HL-60 (cell line): ENCODE measurements at regions not wholly inside any gene's neighbourhood (a gene's known extent, or its start where the extent isn't known, plus 50 kb on each side); places are given as distances from the start of the nearest gene placed in this dataset.

Experiments
- DNase-seq, 2 experiments: peaks; one replicate each; pipeline ENCODE4 v3.0.0-alpha.2; 2010 to 2020; ENCODE audit warnings: low read depth in 1 of 2, low spot score in 1 of 2
- H3K27ac ChIP-seq: fragments of 250-450 bp; sonication (Bioruptor Pico); replicated peaks from 2 replicates; pipeline ENCODE4 v1.5.1; 2020; ENCODE audit warnings: mild to moderate bottlenecking, moderate library complexity
- H3K27me3 ChIP-seq: fragments of 250-450 bp; sonication (Bioruptor Pico); 2 replicates; pipeline ENCODE4 v1.5.1; 2021; ENCODE audit warnings: mild to moderate bottlenecking, moderate library complexity; ENCODE audit not compliant: insufficient read depth, poor library complexity, severe bottlenecking
- H3K4me3 ChIP-seq: replicated peaks from 2 replicates; pipeline ENCODE4 v1.5.1; 2011; ENCODE audit warnings: mild to moderate bottlenecking, control low read depth, low read length; ENCODE audit not compliant: insufficient read depth
- CTCF ChIP-seq: IDR thresholded peaks from one replicate; pipeline ENCODE4 v1.5.1; 2011; ENCODE audit warnings: low read length, control low read depth, inconsistent platforms; ENCODE audit not compliant: insufficient read depth
- GABPA ChIP-seq: IDR thresholded peaks from 2 replicates; pipeline ENCODE4 v1.6.1; 2012; ENCODE audit warnings: low read depth
- POLR2AphosphoS5 ChIP-seq: IDR thresholded peaks from 2 replicates; pipeline ENCODE4 v1.6.1; 2012; ENCODE audit warnings: low read depth
- SPI1 ChIP-seq: IDR thresholded peaks from 2 replicates; pipeline ENCODE4 v1.6.1; 2012; ENCODE audit warnings: low read depth, mild to moderate bottlenecking, borderline replicate concordance
- TF ChIP-seq, protein P1 (sequence below): IDR thresholded peaks from 2 replicates; pipeline ENCODE4 v1.6.1; 2012; ENCODE audit warnings: low read depth; ENCODE audit not compliant: insufficient replicate concordance

GRCh38 chr4:100838286-100838685, 320.5 kb upstream of the EMCN start:
- no peak overlapping the region for H3K4me3 ChIP-seq
- H3K27me3 ChIP-seq, result no peaks in the 10 kb centered on the region
- no peak for DNase-seq
- H3K27ac ChIP-seq, result no peak overlapping the region
- TF ChIP-seq GABPA, result no peak
- TF ChIP-seq POLR2AphosphoS5, result no peak
- TF ChIP-seq SPI1, result no peak
- TF ChIP-seq, protein P1, sequence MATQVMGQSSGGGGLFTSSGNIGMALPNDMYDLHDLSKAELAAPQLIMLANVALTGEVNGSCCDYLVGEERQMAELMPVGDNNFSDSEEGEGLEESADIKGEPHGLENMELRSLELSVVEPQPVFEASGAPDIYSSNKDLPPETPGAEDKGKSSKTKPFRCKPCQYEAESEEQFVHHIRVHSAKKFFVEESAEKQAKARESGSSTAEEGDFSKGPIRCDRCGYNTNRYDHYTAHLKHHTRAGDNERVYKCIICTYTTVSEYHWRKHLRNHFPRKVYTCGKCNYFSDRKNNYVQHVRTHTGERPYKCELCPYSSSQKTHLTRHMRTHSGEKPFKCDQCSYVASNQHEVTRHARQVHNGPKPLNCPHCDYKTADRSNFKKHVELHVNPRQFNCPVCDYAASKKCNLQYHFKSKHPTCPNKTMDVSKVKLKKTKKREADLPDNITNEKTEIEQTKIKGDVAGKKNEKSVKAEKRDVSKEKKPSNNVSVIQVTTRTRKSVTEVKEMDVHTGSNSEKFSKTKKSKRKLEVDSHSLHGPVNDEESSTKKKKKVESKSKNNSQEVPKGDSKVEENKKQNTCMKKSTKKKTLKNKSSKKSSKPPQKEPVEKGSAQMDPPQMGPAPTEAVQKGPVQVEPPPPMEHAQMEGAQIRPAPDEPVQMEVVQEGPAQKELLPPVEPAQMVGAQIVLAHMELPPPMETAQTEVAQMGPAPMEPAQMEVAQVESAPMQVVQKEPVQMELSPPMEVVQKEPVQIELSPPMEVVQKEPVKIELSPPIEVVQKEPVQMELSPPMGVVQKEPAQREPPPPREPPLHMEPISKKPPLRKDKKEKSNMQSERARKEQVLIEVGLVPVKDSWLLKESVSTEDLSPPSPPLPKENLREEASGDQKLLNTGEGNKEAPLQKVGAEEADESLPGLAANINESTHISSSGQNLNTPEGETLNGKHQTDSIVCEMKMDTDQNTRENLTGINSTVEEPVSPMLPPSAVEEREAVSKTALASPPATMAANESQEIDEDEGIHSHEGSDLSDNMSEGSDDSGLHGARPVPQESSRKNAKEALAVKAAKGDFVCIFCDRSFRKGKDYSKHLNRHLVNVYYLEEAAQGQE, result no peak
- TF ChIP-seq CTCF, result no peak

GRCh38 chr4:100836929-100837328, 319.1 kb upstream of the EMCN start:
- DNase-seq, result no peak
- TF ChIP-seq SPI1 (no peak), CTCF (no peak), GABPA (no peak), POLR2AphosphoS5 (no peak)
- TF ChIP-seq, protein P1, result no peak
- Histone ChIP-seq H3K4me3 (no peak overlapping the region), H3K27me3 (no peaks in the 10 kb centered on the region), H3K27ac (no peak overlapping the region)

- H3K4me3 ChIP-seq, result no peak overlapping the region
- no peaks in the 10 kb centered on the region for H3K27me3 ChIP-seq
- TF ChIP-seq SPI1, result no peak
- no peak for TF ChIP-seq POLR2AphosphoS5
- no peak for TF ChIP-seq GABPA
- TF ChIP-seq, protein P1, result no peak
- no peak for TF ChIP-seq CTCF
- no peak overlapping the region for H3K27ac ChIP-seq
- DNase-seq, result no peak
Measured at GRCh38 chr4:100834616-100835015, 316.8 kb upstream of the EMCN start.
